ENCODE measurements at regions not wholly inside any gene's neighbourhood (a gene's known extent, or its start where the extent isn't known, plus 50 kb on each side); places are given as distances from the start of the nearest gene placed in this dataset.

DNA sequence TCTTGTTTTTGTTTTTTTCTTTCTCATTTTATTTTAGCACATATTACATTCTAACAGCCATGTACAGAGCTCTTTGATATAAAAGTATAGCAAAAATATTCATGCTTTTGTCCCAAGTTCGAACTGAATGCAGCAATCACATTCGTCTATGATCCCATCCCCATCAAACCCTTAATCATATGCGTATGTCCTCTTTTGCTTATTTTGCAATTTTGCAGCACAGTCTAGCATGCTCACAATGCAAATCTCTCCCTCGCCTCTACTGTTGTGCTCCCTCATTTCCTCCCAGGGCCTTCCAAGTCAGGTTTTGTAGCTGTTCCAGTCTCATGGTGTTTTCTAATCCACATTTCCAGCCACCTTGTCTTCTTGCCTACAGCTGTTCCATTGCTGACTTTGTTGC is 144.6 kb upstream of the VEPH1 start:
- H3K27ac ChIP-seq (ENCODE audit: low read depth in 1 of 2, low read length in 2 of 2), result no peak overlapping the region
- DNase-seq (no peak), ATAC-seq (ENCODE audit: low FRiP score) (no peak)
- H3K4me3 ChIP-seq (ENCODE audit: low read length in 2 of 2), result no peak overlapping the region
- H3K9me3 ChIP-seq (ENCODE audit: control insufficient read depth, low read length), result no peaks in the 10 kb centered on the region
- H3K36me3 ChIP-seq (ENCODE audit: control insufficient read depth in 1 of 2, insufficient read depth in 2 of 2, low read length in 1 of 2), result no peaks in the 10 kb centered on the region
- 88 to 92% methylated on average over 4 of the region's 4 CpGs for WGBS, 2 donors
- intact Hi-C loops (cut with DNase I), result no loop called here
- no peaks in the 10 kb centered on the region for H3K4me1 ChIP-seq (ENCODE audit: control insufficient read depth in 1 of 2, insufficient read depth in 2 of 2, low read length in 2 of 2)
- H3K27me3 ChIP-seq (ENCODE audit: control insufficient read depth in 1 of 2, insufficient read depth in 2 of 2, low read length in 1 of 2), result no peaks in the 10 kb centered on the region

GRCh38 chr3:157639756-157640426 is 136.7 kb upstream of the VEPH1 start:
- H3K9me3 ChIP-seq (ENCODE audit: control insufficient read depth, low read length), result peaks cover 5% of the 10 kb centered on the region
- H3K27ac ChIP-seq (ENCODE audit: low read depth in 1 of 2, low read length in 2 of 2), result no peak overlapping the region
- no peaks in the 10 kb centered on the region for H3K4me1 ChIP-seq (ENCODE audit: control insufficient read depth in 1 of 2, insufficient read depth in 2 of 2, low read length in 2 of 2)
- no peaks in the 10 kb centered on the region for H3K36me3 ChIP-seq (ENCODE audit: control insufficient read depth in 1 of 2, insufficient read depth in 2 of 2, low read length in 1 of 2)
- intact Hi-C loops (cut with DNase I), result no loop called here
- 66 to 74% methylated on average over 2 of the region's 2 CpGs for WGBS, 2 donors
- ATAC-seq (ENCODE audit: low FRiP score) (no peak), DNase-seq (no peak)
- no peaks in the 10 kb centered on the region for H3K27me3 ChIP-seq (ENCODE audit: control insufficient read depth in 1 of 2, insufficient read depth in 2 of 2, low read length in 1 of 2)
- no peak overlapping the region for H3K4me3 ChIP-seq (ENCODE audit: low read length in 2 of 2)

- WGBS, 2 donors, result 54 to 55% methylated on average over 1 of the region's 1 CpG
- H3K27ac ChIP-seq (ENCODE audit: low read depth in 1 of 2, low read length in 2 of 2), result no peak overlapping the region
Measured at GRCh38 chr3:157637866-157638265, 134.7 kb upstream of the VEPH1 start.

GRCh38 chr3:157633241-157633640 is 130.0 kb upstream of the VEPH1 start:
- H3K4me3 ChIP-seq (ENCODE audit: low read length in 2 of 2), result no peak overlapping the region
- intact Hi-C loops (cut with DNase I), result no loop called here
- H3K9me3 ChIP-seq (ENCODE audit: control insufficient read depth, low read length), result peaks cover 3% of the 10 kb centered on the region
- ATAC-seq (ENCODE audit: low FRiP score), result no peak
- WGBS, 2 donors, result 64 to 68% methylated on average over 2 of the region's 2 CpGs
- no peaks in the 10 kb centered on the region for H3K4me1 ChIP-seq (ENCODE audit: control insufficient read depth in 1 of 2, insufficient read depth in 2 of 2, low read length in 2 of 2)
- no peaks in the 10 kb centered on the region for H3K36me3 ChIP-seq (ENCODE audit: control insufficient read depth in 1 of 2, insufficient read depth in 2 of 2, low read length in 1 of 2)
- no peaks in the 10 kb centered on the region for H3K27me3 ChIP-seq (ENCODE audit: control insufficient read depth in 1 of 2, insufficient read depth in 2 of 2, low read length in 1 of 2)
- no peak for DNase-seq
- H3K27ac ChIP-seq (ENCODE audit: low read depth in 1 of 2, low read length in 2 of 2), result no peak overlapping the region

More at GRCh38 chr3:157637866-157638265, 134.7 kb upstream of the VEPH1 start:
- no peaks in the 10 kb centered on the region for H3K36me3 ChIP-seq (ENCODE audit: control insufficient read depth in 1 of 2, insufficient read depth in 2 of 2, low read length in 1 of 2)
- intact Hi-C loops (cut with DNase I), result no loop called here
- no peaks in the 10 kb centered on the region for H3K4me1 ChIP-seq (ENCODE audit: control insufficient read depth in 1 of 2, insufficient read depth in 2 of 2, low read length in 2 of 2)
- H3K27me3 ChIP-seq (ENCODE audit: control insufficient read depth in 1 of 2, insufficient read depth in 2 of 2, low read length in 1 of 2), result no peaks in the 10 kb centered on the region
- no peak for ATAC-seq (ENCODE audit: low FRiP score)
- DNase-seq, result no peak
- H3K4me3 ChIP-seq (ENCODE audit: low read length in 2 of 2), result no peak overlapping the region
- peaks cover 5% of the 10 kb centered on the region for H3K9me3 ChIP-seq (ENCODE audit: control insufficient read depth, low read length)

DNA sequence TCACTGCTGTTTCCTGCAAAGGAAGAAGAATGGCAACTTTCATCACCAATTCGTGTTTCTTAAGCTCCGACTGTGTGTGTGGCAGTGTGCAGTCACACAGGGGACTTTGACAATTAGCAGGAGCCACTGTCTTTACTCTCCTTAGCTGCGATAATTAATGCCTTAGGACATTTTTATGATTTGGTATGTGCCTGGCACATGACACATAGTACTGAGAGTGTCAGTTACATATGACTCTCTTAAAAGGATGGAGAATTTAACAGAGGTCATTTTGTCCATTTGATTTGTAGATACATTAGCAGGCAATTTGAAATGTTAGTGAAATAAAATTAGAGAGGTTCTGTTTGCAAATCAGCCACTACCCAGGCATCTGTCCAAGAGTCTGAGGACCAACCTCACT is 128.9 kb upstream of the VEPH1 start:
- Histone ChIP-seq H3K4me3 (ENCODE audit: low read length in 2 of 2) (no peak overlapping the region), H3K27ac (ENCODE audit: low read depth in 1 of 2, low read length in 2 of 2) (no peak overlapping the region)

GRCh38 chr3:157631478-157631877 is 128.3 kb upstream of the VEPH1 start:
- Histone ChIP-seq H3K4me3 (ENCODE audit: low read length in 2 of 2) (no peak overlapping the region), H3K4me1 (ENCODE audit: control insufficient read depth in 1 of 2, insufficient read depth in 2 of 2, low read length in 2 of 2) (no peaks in the 10 kb centered on the region), H3K27ac (ENCODE audit: low read depth in 1 of 2, low read length in 2 of 2) (no peak overlapping the region), H3K9me3 (ENCODE audit: control insufficient read depth, low read length) (peaks cover 3% of the 10 kb centered on the region), H3K27me3 (ENCODE audit: control insufficient read depth in 1 of 2, insufficient read depth in 2 of 2, low read length in 1 of 2) (no peaks in the 10 kb centered on the region), H3K36me3 (ENCODE audit: control insufficient read depth in 1 of 2, insufficient read depth in 2 of 2, low read length in 1 of 2) (no peaks in the 10 kb centered on the region)
- ATAC-seq (ENCODE audit: low FRiP score), result no peak
- 21 to 29% methylated on average over 8 of the region's 8 CpGs for WGBS, 2 donors
- intact Hi-C loops (cut with DNase I), result no loop called here
- no peak for DNase-seq

More for the DNA sequence above, 128.9 kb upstream of the VEPH1 start:
- ATAC-seq (ENCODE audit: low FRiP score) (no peak), DNase-seq (no peak)
- 25 to 33% methylated on average over 3 of the region's 3 CpGs for WGBS, 2 donors
- intact Hi-C loops (cut with DNase I), result no loop called here
- Histone ChIP-seq H3K36me3 (ENCODE audit: control insufficient read depth in 1 of 2, insufficient read depth in 2 of 2, low read length in 1 of 2) (no peaks in the 10 kb centered on the region), H3K4me1 (ENCODE audit: control insufficient read depth in 1 of 2, insufficient read depth in 2 of 2, low read length in 2 of 2) (no peaks in the 10 kb centered on the region), H3K27me3 (ENCODE audit: control insufficient read depth in 1 of 2, insufficient read depth in 2 of 2, low read length in 1 of 2) (no peaks in the 10 kb centered on the region), H3K9me3 (ENCODE audit: control insufficient read depth, low read length) (peaks cover 3% of the 10 kb centered on the region)

DNA sequence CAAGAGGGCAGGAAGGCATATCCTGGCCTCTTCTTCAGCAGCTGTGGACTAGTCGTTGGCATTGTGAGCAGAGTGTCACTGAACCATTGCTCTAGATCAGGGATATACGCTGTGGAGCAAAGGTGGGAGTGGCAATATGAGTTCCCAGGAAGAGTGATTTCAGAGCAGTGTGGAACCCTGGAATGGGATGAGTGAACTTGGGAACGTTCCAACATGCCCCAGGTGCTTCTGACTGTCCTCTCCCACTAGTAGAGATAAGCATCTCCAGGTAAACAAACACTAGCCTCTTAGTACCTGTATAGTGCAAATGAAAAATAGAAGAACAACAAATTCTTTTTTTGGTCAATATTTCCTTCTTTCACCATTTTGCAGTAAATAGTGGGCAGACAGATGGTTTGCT is 123.6 kb upstream of the VEPH1 start:
- Histone ChIP-seq H3K4me1 (ENCODE audit: control insufficient read depth in 1 of 2, insufficient read depth in 2 of 2, low read length in 2 of 2) (no peaks in the 10 kb centered on the region), H3K27me3 (ENCODE audit: control insufficient read depth in 1 of 2, insufficient read depth in 2 of 2, low read length in 1 of 2) (no peaks in the 10 kb centered on the region), H3K9me3 (ENCODE audit: control insufficient read depth, low read length) (no peaks in the 10 kb centered on the region), H3K27ac (ENCODE audit: low read depth in 1 of 2, low read length in 2 of 2) (no peak overlapping the region), H3K4me3 (ENCODE audit: low read length in 2 of 2) (no peak overlapping the region), H3K36me3 (ENCODE audit: control insufficient read depth in 1 of 2, insufficient read depth in 2 of 2, low read length in 1 of 2) (no peaks in the 10 kb centered on the region)
- DNase-seq, result no peak
- intact Hi-C loops (cut with DNase I), result no loop called here
- 50 to 71% methylated on average over 3 of the region's 3 CpGs for WGBS, 2 donors
- no peak for ATAC-seq (ENCODE audit: low FRiP score)

GRCh38 chr3:157624801-157625200 is 121.6 kb upstream of the VEPH1 start:
- no peak for DNase-seq
- H3K9me3 ChIP-seq (ENCODE audit: control insufficient read depth, low read length), result no peaks in the 10 kb centered on the region
- H3K4me3 ChIP-seq (ENCODE audit: low read length in 2 of 2), result no peak overlapping the region
- H3K27me3 ChIP-seq (ENCODE audit: control insufficient read depth in 1 of 2, insufficient read depth in 2 of 2, low read length in 1 of 2), result no peaks in the 10 kb centered on the region
- no peaks in the 10 kb centered on the region for H3K36me3 ChIP-seq (ENCODE audit: control insufficient read depth in 1 of 2, insufficient read depth in 2 of 2, low read length in 1 of 2)
- no peak overlapping the region for H3K27ac ChIP-seq (ENCODE audit: low read depth in 1 of 2, low read length in 2 of 2)
- intact Hi-C loops (cut with DNase I), result no loop called here
- ATAC-seq (ENCODE audit: low FRiP score), result no peak
- no peaks in the 10 kb centered on the region for H3K4me1 ChIP-seq (ENCODE audit: control insufficient read depth in 1 of 2, insufficient read depth in 2 of 2, low read length in 2 of 2)
- 73 to 79% methylated on average over 2 of the region's 2 CpGs for WGBS, 2 donors

- Histone ChIP-seq H3K27me3 (ENCODE audit: control insufficient read depth in 1 of 2, insufficient read depth in 2 of 2, low read length in 1 of 2) (no peaks in the 10 kb centered on the region), H3K4me1 (ENCODE audit: control insufficient read depth in 1 of 2, insufficient read depth in 2 of 2, low read length in 2 of 2) (no peaks in the 10 kb centered on the region), H3K27ac (ENCODE audit: low read depth in 1 of 2, low read length in 2 of 2) (no peak overlapping the region), H3K36me3 (ENCODE audit: control insufficient read depth in 1 of 2, insufficient read depth in 2 of 2, low read length in 1 of 2) (no peaks in the 10 kb centered on the region), H3K9me3 (ENCODE audit: control insufficient read depth, low read length) (no peaks in the 10 kb centered on the region), H3K4me3 (ENCODE audit: low read length in 2 of 2) (no peak overlapping the region)
- 71 to 77% methylated on average over 4 of the region's 4 CpGs for WGBS, 2 donors
- ATAC-seq (ENCODE audit: low FRiP score) (no peak), DNase-seq (no peak)
- intact Hi-C loops (cut with DNase I), result loop anchor here (1.0 to 10.0 kb wide), 4 partner anchors 491 to 916 kb away; partner anchors contain the start of gene RSRC1 (in 1 of the 2)
Measured at GRCh38 chr3:157618886-157619285, 115.7 kb upstream of the VEPH1 start.

Measured in aorta (tissue), 5 donors.